ENCODE measurements at regions not wholly inside any gene's neighbourhood (a gene's known extent, or its start where the extent isn't known, plus 50 kb on each side); places are given as distances from the start of the nearest gene placed in this dataset.
"Not testable (repeated sequence)": the region's sequence is repeated elsewhere in the genome, so short reads cannot be mapped to it uniquely, and the experiment has no call there.

DNA sequence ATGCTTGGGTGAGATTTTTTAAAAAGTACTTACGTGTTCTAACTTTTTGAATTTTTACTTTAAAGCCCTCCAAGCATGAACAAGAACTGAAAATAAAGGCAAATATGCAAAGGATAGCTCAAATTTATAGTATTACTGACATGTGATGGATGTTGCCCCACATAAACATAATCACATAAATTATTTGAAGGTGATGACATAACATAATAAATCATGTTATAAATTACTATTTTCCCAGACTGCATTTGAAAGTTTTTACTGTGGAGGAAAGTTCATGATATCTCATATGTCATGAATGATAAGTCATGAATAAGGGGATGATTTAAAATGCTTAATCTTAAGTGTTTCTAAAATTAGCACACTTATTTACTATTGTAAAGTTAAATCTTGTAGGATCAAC lies 705.7 kb upstream of the SLITRK1 start:
- DNase-seq (ENCODE audit: low spot score in 2 of 2), result no peak
- Mint-ChIP-seq H3K27ac (no peak overlapping the region), H3K9me3 (peaks cover 0 to 3% of the 10 kb centered on the region in 2 donors), H3K36me3 (no peaks in the 10 kb centered on the region)
- no peak for ATAC-seq

DNA sequence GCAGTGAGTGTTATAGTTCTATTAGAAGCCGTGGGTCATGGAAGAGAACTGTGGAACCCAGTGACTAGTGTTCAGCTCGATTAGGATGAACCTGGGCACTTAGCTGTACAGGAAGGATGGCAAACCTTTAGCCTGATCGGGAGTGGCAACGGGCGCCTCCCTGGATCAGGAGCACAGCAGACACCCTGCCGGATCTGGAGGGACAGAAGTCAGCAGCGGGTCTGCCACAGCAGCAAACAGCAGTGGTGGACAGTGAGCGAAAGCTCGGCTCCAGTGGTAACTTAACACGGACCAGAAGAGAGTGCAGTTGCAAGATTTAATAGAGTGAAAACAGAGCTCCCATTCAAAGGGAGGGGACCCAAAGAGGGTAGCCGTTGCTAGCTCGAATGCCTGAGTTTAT lies 697.6 kb upstream of the SLITRK1 start:
- ATAC-seq; H3K36me3 Mint-ChIP-seq; H3K27ac Mint-ChIP-seq; DNase-seq (ENCODE audit: low spot score in 2 of 2): not testable (repeated sequence)
- H3K9me3 Mint-ChIP-seq, result peaks cover 7 to 17% of the 10 kb centered on the region in 2 donors

DNA sequence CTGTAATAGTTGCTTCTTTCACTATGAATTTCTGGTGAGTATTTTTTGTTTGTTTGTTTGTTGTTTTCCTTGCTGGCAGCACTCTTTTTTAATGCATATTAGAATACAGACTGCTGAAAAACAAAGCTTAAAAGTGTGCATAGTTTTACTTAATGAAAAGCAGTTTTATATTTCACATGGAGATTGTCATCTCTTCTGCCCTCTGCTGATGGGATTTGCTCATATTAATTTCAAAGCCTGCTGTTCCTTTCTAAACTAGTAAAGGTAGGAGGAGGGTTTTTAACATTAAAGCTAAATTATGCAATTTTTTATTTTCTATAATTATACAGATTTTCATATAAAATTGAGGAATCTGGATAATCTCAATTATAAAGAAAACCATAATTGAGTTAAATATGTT lies 692.6 kb upstream of the SLITRK1 start:
- DNase-seq (ENCODE audit: low spot score in 2 of 2) (no peak), ATAC-seq (no peak)
- Mint-ChIP-seq H3K27ac (no peak overlapping the region), H3K36me3 (no peaks in the 10 kb centered on the region), H3K9me3 (no peaks in the 10 kb centered on the region)

DNA sequence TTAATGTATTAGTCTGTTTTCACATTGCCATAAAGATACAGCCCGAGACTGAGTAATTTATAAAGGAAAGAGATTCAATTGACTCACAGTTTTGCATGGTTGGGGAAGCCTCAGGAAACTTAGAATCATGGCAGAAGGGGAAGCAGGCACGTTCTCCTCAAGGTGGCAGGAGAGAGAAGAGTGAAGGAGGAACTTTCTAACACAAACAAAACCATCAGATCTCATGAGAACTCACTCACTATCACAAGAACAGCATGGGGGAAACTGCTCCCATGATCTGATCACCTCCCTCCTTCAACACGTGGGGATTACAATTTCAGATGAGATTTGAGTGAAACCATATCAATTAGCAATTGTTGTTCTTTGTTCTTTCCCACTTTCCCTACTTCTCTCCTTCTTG lies 689.0 kb upstream of the SLITRK1 start:
- H3K27ac Mint-ChIP-seq, result no peak overlapping the region
- DNase-seq (ENCODE audit: low spot score in 2 of 2) (no peak), ATAC-seq (no peak)
- peaks cover 4% of the 10 kb centered on the region in 2 donors for H3K9me3 Mint-ChIP-seq
- H3K36me3 Mint-ChIP-seq, result no peaks in the 10 kb centered on the region

DNA sequence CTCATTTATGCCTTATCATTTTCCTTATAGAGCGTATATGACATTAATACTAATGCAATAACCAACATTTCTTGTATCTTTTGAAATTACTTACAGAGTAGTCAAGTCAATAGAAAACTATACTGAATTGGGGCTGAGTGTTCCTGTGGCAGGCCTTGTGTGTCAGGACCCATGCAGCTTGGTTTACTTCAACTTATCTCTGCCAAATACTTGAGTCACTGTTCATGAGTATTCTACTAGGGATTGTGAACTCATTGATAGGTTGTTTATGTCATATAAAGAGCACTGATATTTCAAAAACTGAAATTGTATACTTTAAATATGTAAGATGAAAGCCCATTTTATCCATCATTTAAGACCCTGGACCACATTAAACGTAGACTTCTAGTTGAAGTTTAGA lies 688.6 kb upstream of the SLITRK1 start:
- Mint-ChIP-seq H3K9me3 (peaks cover 4% of the 10 kb centered on the region in 2 donors), H3K36me3 (no peaks in the 10 kb centered on the region), H3K27ac (no peak overlapping the region)
- ATAC-seq (no peak), DNase-seq (ENCODE audit: low spot score in 2 of 2) (no peak)

DNA sequence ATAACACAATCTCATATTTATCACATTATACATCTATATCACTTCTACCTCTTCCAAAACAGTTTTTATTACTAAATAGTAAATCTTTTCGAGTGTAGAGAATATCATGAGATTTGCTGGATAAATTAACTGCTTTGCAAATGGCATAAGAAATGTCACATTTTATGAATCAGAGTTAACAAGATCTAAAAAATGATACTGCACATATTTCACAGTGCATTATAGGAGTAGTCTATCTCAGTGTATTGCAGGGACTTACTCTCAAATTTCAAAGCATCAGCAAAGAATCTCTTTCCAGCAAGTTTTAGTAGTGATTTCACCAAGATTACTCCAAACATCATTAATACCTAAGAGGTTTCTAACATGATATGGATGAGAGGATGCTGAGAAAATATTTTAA lies 687.1 kb upstream of the SLITRK1 start:
- Mint-ChIP-seq H3K36me3 (no peaks in the 10 kb centered on the region), H3K9me3 (peaks cover 4% of the 10 kb centered on the region in 2 donors)

DNA sequence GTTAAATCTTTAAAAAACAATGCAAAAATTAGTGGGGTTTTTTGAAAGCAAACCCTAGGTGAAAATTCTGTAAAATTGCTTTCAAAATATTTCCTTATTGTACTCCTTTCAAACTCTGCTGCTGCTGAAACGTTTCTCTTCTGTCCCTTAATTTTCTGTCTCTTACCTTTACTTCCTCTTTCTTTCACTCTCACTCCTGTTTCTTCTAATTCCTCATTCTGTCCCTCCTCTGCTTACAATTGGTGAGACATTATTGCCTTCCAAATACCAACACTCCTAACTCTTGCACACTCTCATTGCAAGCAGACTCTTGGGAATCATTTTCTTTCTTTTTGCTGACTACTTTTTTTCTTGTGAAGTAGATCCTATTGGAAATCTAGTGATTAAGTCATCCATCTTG lies 685.6 kb upstream of the SLITRK1 start:
- H3K36me3 Mint-ChIP-seq, result no peaks in the 10 kb centered on the region
- DNase-seq (ENCODE audit: low spot score in 2 of 2) (no peak), ATAC-seq (no peak)
- H3K9me3 Mint-ChIP-seq, result peaks cover 4% of the 10 kb centered on the region in 2 donors
- no peak overlapping the region for H3K27ac Mint-ChIP-seq

More for the DNA sequence above, 687.1 kb upstream of the SLITRK1 start:
- ATAC-seq, result no peak
- H3K27ac Mint-ChIP-seq, result no peak overlapping the region
- DNase-seq (ENCODE audit: low spot score in 2 of 2), result no peak

DNA sequence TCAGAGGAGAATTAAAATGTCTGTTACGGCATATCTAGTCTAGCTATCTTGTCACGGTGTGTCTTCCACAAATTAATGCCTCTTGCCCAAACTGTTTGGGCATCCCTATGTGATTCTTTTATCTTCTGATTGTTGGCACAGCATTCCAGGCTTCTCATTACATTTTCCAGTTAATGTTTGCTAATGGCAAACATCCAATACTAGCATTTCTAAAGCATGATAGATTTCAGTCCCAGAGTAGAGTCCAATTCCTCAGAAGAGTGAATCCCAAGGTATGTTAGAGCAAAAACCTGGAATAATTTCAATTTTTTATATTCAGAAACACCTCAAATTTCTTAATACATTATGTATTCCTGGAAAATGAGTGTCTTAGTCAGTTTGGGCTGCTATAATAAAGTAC lies 684.5 kb upstream of the SLITRK1 start:
- DNase-seq (ENCODE audit: low spot score in 2 of 2), result no peak

DNA sequence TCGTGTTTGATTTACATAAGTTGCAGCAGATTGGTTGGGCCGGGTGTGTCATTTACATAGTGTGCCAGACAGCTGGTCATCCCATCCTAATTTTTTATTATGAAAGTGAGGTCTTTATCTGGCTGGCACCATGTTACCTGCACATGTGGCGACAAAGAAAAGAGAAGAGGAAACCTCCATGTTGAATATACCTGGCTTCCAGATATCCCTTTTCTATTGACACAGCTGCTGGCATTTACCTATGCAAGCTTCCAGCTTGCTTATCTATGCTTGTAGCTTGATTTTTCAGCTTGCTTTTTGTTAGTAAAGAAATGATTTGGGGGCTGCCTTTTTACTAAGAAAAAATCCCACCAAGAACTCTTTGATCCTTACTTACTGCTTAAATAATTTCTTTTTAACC lies 681.3 kb upstream of the SLITRK1 start:
- no peak for ATAC-seq
- no peaks in the 10 kb centered on the region for H3K36me3 Mint-ChIP-seq
- H3K9me3 Mint-ChIP-seq, result peaks cover 13 to 14% of the 10 kb centered on the region in 2 donors
- no peak for DNase-seq (ENCODE audit: low spot score in 2 of 2)
- no peak overlapping the region for H3K27ac Mint-ChIP-seq

More for the DNA sequence above, 684.5 kb upstream of the SLITRK1 start:
- Mint-ChIP-seq H3K27ac (no peak overlapping the region), H3K36me3 (no peaks in the 10 kb centered on the region), H3K9me3 (peaks cover 4% of the 10 kb centered on the region in 2 donors)
- no peak for ATAC-seq

DNA sequence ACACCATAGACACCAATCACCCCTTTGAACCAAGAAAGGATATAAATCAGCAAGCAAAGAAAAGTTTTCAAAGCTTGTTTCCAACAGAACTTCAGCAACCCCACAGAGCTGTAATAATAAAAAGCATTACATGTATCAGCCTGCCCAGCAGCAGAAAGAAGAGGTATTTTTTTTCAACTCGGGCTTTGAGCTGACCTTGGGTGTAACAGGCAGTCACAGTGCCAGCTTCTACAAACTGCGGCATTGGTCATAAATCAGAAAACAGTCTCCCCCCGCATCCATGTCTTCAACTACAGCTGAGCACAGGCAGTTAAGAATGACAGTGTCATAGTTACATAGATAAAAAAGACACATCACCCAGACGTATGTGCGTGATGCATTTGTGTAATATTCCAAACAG lies 671.0 kb upstream of the SLITRK1 start:
- Mint-ChIP-seq H3K9me3 (peaks cover 11% of the 10 kb centered on the region in 2 donors), H3K27ac (no peak overlapping the region), H3K36me3 (no peaks in the 10 kb centered on the region)
- DNase-seq (ENCODE audit: low spot score in 2 of 2), result no peak
- ATAC-seq, result no peak

DNA sequence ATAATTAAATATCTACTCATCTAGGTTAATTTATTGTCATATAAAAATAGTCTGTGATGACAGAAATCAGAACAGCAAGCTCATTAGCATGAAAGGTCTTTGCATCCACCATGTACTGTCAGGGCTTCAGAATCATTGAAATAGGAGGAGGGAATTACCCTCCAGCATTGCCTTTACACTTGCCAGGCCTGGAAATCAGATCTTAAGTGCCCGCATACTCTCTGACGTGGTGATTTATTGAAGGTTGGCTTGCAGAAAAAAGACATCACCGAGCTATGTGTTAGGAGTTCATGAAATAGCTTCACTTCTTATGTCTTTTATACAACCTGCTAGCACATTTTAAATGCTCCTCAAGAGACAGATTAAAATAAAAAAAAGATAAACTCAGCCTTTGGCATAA lies 661.7 kb upstream of the SLITRK1 start:
- no peak for ATAC-seq
- no peak for DNase-seq (ENCODE audit: low spot score in 2 of 2)
- Mint-ChIP-seq H3K36me3 (no peaks in the 10 kb centered on the region), H3K9me3 (peaks cover 8 to 10% of the 10 kb centered on the region in 2 donors), H3K27ac (no peak overlapping the region)

DNA sequence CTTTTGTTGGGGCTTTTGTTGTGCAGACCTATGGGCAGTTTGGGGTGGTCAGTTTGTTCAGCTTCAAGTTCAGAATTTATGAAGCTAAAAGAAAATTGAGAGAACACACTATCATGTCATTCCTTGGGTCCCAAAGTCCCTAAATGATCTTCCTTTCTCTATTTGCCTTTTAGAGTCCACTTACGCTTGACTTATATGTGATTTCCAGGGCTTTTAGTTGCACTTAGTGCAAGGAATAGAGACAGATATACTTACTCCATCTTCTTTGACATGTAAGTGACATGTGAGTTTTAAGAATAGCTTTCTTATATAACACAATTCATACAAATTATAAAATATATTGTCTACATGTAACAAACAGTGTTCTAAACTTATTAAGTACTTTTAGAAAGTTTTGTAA lies 660.1 kb upstream of the SLITRK1 start:
- DNase-seq (ENCODE audit: low spot score in 2 of 2) (no peak), ATAC-seq (no peak)
- Mint-ChIP-seq H3K27ac (no peak overlapping the region), H3K9me3 (peaks cover 8 to 10% of the 10 kb centered on the region in 2 donors), H3K36me3 (no peaks in the 10 kb centered on the region)

DNA sequence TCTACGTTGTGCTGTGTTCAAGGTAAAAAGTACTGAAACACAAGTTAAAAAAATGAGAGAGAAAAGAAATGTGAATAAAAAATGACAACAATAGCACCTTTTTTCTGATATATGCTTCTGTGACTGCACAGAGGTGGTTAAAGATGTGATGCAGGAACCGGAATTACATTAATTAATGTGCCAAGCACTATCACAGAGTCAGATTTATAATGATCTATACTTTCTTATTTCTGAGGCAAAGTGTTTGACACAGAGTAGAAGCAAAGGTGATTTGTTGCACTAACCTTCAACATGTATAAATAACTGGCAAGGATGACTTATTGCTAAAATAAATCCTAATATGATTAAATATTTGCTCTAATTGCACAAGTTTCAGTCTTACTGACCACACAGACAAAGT lies 654.6 kb upstream of the SLITRK1 start:
- Mint-ChIP-seq H3K27ac (no peak overlapping the region), H3K36me3 (no peaks in the 10 kb centered on the region), H3K9me3 (peaks cover 3 to 5% of the 10 kb centered on the region in 2 donors)
- DNase-seq (ENCODE audit: low spot score in 2 of 2), result no peak
- no peak for ATAC-seq

DNA sequence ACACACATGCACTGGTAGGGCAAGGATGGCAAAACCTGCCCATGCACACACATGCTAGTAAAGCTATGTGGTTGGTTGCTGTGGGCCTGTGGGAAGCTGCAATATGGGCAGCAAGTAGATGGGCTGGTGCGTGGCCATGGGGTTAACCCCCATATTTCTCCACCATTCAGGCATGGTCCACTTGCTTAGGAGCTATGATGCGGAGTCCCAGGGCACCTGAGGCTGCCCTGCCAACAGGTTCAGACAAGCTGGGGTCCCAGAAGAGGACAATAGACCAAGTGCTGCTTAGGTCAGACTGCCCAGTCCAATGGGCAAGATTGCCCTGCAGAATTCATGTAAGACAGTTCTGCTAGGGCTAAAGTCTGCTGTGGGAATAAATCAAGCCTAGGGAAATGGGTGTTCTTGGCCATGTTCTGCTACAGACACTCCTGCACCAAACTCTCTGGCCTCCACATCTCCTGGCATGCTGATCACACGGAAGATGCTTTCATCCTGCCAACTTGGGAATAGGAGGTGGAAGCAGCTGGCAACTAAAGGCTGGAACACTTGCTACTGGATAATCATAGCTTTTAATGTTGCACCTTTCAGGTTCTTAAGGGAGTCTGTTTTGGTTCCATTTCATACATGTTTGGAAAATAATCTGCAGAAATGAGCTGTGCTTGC lies 646.3 kb upstream of the SLITRK1 start:
- ATAC-seq (no peak), DNase-seq (ENCODE audit: low spot score in 2 of 2) (no peak)
- Mint-ChIP-seq H3K36me3 (no peaks in the 10 kb centered on the region), H3K9me3 (peaks cover 0 to 6% of the 10 kb centered on the region in 2 donors), H3K27ac (no peak overlapping the region)

DNA sequence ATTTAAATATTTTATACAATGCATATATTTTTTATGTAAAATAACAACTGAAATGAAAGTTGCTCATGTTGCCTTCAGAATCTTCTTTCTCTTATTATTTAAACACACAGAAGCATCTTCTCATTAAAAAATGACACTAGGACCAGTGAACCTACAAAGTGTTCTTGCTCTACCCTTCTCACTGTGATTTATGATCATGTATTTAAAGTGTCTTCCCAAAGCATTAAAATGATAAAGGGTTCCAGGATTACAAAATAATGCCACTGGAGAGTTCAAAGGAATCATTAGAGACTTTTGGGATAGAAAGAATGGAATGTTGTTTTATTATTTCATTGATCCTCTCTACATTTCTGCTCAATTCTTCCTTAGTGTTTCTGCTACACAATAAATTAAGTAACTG lies 643.6 kb upstream of the SLITRK1 start:
- DNase-seq (ENCODE audit: low spot score in 2 of 2), result no peak
- Mint-ChIP-seq H3K27ac (no peak overlapping the region), H3K9me3 (peaks cover 4 to 9% of the 10 kb centered on the region in 2 donors), H3K36me3 (no peaks in the 10 kb centered on the region)
- ATAC-seq, result no peak

DNA sequence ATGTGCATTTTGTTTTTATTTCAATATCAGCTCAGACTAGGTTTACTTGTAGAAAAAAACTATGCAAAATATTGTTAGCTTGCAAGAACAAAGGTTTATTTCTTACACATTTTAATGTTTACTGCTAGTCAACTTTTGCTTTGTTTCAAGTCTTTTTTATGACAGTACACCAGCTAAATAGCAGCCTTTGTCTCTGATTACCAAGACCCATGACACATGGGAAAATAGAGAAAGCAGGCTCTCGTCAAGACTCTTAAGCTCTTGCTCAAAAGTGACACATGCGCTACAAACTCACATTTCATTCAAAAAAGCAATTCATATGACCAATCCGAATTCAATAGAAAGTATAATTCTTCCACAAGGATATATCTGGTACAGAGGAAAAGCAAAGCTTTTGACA lies 642.3 kb upstream of the SLITRK1 start:
- DNase-seq (ENCODE audit: low spot score in 2 of 2), result no peak
- no peaks in the 10 kb centered on the region for H3K36me3 Mint-ChIP-seq
- no peak for ATAC-seq
- H3K9me3 Mint-ChIP-seq, result peaks cover 6 to 11% of the 10 kb centered on the region in 2 donors
- H3K27ac Mint-ChIP-seq, result no peak overlapping the region

DNA sequence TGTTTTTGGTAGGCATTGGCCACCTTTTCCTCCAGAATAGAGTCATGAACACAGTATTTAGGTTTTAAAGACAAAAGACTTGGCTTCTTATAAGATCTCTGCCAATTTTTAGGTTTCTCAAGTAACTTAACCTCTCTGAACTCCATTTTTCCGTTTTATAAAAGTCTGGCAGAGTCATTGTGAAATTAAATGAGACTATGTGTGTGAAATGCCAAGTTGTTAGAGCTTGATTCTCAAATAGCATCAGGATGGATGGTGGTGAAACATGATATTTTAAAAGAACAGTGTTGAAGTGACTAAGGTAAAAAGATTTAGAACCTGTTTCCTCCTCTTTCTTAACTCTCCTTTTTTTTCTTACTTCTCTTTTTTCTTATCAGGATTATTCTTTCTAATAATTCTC lies 617.7 kb upstream of the SLITRK1 start:
- H3K9me3 Mint-ChIP-seq, result peaks cover 4 to 5% of the 10 kb centered on the region in 2 donors
- DNase-seq (ENCODE audit: low spot score in 2 of 2) (no peak), ATAC-seq (no peak)
- H3K27ac Mint-ChIP-seq, result no peak overlapping the region
- H3K36me3 Mint-ChIP-seq, result peaks cover 0 to 4% of the 10 kb centered on the region in 2 donors

DNA sequence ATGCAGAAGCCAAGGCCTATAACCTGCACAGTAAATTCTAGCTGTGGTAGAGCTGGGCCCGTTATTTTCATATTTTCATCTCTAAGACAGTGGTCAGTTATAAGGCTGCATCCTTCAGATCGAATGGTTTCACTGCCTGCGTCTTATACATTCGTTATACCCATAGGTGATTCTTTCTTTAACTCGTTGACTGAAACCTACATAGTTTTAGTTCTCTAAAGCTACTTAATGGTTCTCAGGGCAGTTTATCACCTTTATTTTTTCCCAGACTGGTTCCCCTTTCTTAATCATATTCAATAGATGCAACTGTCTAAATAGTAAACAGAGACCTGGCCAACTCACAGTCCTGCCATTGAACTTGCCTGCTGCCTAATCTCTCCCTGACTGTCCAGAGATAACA lies 615.3 kb upstream of the SLITRK1 start:
- H3K36me3 Mint-ChIP-seq, result peaks cover 0 to 4% of the 10 kb centered on the region in 2 donors
- DNase-seq (ENCODE audit: low spot score in 2 of 2), result no peak
- no peak overlapping the region for H3K27ac Mint-ChIP-seq
- ATAC-seq, result no peak
- H3K9me3 Mint-ChIP-seq, result no peaks in the 10 kb centered on the region
